Skin epidermis (tissue), 12 donors: ENCODE measurements at regions not wholly inside any gene's neighbourhood (a gene's known extent, or its start where the extent isn't known, plus 50 kb on each side); places are given as distances from the start of the nearest gene placed in this dataset.

Source experiments
- H3K27ac ChIP-seq, 21 experiments: fragments of 200-600 bp; sonication (generic) in 11 of 21; one replicate each; pipeline ENCODE4 v1.5.0; 2020; ENCODE audit warnings: mild to moderate bottlenecking in 3 of 21, inconsistent platforms in 2 of 21, moderate library complexity in 2 of 21
- H3K4me3 ChIP-seq, 7 experiments: fragments of 200-600 bp; sonication (generic) in 2 of 7; one replicate each; pipeline ENCODE4 v1.5.0; 2020; ENCODE audit warnings: inconsistent platforms in 2 of 7, mild to moderate bottlenecking in 2 of 7, moderate library complexity in 1 of 7

GRCh38 chr9:129464972-129465833, 155.7 kb downstream of the C9orf50 start:
- Histone ChIP-seq H3K4me3 (no peak overlapping the region), H3K27ac (peak overlapping the region in 4 of 21 experiments; percentile 10 to 50 (median 20))

- Histone ChIP-seq H3K4me3 (no peak overlapping the region), H3K27ac (peak overlapping the region in 1 of 21 experiments; percentile 11)
Measured at GRCh38 chr9:129463994-129464393, 156.9 kb downstream of the C9orf50 start.

GRCh38 chr9:129463477-129463876, 157.4 kb downstream of the C9orf50 start:
- Histone ChIP-seq H3K27ac (peak overlapping the region in 2 of 21 experiments; percentile 11 to 33), H3K4me3 (no peak overlapping the region)

DNA sequence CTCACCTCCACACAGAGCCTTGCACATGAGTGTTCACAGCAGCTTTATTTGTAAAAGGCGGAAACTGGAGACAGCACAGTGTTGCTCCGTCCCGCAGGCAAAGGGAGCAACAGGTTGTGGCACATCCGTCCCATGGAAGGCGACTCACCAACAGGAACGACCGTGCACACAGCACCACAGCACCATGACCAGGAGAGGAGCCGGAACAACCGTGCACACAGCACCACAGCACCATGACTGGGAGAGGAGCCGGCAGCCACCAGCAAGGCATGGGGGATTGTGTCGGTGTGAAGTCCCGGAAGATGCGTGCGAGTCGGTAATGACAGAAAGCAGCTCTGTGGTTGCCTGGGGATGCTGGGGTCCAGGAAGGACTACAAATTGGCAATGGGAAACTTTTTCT, 158.5 kb downstream of the C9orf50 start:
- no peak overlapping the region for H3K4me3 ChIP-seq
- no peak overlapping the region for H3K27ac ChIP-seq

DNA sequence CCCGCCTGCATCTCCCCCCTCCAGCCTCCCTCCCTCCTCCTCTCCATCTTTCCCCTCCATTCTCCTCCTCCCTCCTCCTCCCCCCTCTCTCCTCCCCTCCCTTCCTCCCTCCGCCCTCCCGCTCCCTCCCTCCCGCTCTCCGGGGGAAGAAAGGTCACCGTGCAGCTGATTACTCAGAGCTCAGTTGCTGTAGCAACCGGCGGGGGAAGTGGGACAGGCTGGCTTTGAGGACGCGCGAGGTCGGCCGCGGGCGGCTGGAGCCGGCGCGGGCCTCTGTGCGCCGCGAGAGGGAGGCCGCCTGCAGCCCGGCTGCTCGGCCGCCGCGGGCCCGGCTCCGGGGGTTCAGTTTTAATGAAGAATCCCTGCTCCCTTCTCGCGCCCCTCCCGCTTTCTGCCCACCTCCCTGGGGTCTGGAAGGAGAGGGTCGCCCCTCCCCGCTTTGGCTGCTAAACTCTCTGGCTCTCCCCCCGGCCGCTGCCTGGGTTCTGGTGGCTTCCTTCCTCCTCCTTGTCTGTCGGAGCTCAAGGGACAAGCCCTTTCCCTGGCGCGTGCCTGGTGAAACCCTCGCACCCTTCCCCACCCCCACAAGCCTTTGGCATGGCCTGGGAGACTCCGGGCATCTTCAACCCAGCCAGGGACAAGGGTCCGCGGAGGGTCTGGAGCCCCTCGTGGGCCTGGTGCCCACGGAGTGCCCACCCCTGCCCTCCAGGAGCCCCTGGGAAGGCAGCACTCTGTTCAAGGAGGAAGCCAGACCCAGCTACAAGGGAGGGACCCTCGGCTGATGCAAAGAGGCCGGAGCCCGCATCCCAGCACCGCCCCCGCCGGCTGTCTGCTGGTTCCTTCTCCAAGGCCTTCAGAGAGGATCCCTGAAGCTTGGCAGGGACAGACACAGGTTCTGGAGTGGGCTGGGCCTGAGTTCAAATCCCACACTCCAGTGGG, 160.3 kb downstream of the C9orf50 start:
- H3K4me3 ChIP-seq = peak overlapping the region in 6 of 7 experiments; percentile 14 to 37 (median 27)
- peak overlapping the region; percentile 80 to 99 (median 96) for H3K27ac ChIP-seq

DNA sequence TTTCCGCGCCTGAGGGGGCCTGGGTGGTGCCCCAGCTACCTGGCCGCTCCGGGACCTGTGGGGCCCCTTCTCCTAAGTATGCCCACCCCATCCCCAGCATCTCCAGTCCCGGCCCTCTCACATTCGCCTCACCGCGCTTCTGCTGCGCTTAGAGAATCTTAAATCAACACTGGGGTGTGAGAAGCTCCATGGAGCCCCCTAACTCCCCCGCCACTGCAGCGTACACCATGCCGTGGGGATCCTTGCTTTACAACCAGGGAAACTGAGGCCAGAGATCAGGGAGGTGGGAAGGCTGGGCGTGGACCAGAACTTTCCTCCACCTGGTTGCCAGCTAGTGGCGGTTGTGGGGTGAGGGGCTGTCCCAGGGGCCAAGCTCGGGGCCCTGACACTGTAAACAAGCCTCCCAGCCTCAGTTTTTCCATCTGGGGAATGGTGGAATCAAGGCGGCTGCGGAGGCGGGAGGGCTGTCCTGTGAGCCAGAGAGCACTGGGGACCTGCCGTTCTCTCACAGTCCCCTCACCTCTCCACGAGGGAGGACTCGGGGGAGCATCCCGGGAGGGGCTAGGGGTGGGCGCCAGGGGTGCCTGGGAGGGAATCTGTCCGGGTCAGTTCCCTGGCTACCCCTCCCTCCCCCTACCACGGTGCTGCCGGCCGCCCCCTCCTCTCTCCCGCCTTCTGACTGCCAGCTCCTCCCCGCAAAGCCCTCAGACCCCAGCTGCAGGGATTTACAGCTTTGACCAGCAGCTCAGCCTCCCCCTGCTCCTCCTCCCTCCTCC, 161.2 kb downstream of the C9orf50 start:
- Histone ChIP-seq H3K4me3 (peak overlapping the region in 2 of 7 experiments; percentile 21 to 37), H3K27ac (peak overlapping the region; percentile 25 to 99 (median 79))

GRCh38 chr9:129458663-129459546, 162.0 kb downstream of the C9orf50 start:
- no peak overlapping the region for H3K4me3 ChIP-seq
- H3K27ac ChIP-seq = peak overlapping the region; percentile 39 to 99 (median 79)

DNA sequence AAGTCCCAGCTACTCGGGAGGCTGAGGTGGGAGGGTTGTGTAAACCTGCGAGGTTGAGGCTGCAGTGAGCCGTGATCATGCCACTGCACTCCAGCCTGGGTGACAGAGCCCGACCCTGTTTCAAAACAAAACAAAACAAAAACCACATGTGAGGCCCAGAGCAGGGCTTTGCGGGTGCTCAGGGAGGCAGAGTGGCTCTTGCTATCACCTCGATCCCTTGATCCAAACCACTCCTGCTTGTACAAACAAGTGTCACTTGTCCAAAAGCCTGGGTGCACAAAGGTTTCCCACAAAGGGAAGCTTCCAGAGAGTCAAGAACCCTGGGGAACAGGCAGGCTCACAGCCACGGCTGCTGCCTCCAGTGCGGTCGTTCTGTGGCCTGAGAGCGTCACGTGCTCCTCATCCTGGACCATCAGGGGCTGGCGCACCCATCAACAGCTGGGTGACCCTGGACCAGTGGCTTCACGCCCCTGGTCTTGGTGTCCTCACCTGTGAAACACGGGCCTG, 162.7 kb downstream of the C9orf50 start:
- H3K4me3 ChIP-seq = no peak overlapping the region

GRCh38 chr9:129457325-129457779, 163.5 kb downstream of the C9orf50 start:
- Histone ChIP-seq H3K27ac (peak overlapping the region in 2 of 21 experiments; percentile 66 to 87), H3K4me3 (no peak overlapping the region)

More for the DNA sequence above, 162.7 kb downstream of the C9orf50 start:
- H3K27ac ChIP-seq = peak overlapping the region in 17 of 21 experiments; percentile 53 to 99 (median 78)

- Histone ChIP-seq H3K4me3 (no peak overlapping the region), H3K27ac (no peak overlapping the region)
Measured at GRCh38 chr9:129456549-129457324, 164.2 kb downstream of the C9orf50 start.

DNA sequence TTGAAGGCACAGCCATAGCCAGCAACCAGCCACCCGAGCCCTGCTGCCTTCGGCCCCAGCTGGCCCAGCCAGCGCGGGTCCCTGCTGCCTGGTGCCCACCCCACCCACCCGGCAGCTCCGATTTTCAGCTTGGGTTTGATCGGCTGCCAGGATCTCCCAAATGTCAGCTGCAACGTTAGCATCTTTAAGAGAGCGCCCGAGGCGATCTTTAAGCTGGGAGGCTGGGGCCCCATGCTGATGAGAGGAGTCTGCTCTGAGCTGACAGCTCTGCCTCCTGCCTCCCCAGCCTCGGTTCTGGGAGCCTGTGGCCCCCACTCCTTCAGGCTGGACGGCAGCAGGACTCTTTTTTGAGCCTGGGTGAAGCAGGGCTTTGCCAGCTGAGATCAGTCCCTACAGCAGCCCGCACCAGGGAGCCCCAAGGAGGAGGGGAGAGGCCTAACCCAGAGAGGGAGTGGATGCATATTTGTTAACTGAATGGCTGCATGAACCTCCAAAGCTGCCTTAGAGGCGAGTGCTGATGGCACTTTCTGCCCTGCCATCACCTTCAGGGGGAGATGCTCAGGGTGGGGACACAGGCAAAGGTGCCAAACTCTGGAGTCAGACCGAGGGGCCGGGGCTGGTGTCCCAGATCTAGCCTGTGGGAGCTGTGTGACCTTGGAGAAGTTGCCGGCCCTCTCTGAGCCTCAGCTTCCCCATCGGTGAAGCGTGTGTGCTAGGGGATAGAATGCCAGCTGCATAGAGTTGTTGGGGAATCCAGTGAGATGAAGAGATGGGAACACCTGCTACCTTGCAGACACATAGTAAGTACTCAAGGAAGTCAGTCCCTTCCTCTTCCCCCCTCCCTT, 165.5 kb downstream of the C9orf50 start:
- Histone ChIP-seq H3K27ac (no peak overlapping the region), H3K4me3 (no peak overlapping the region)

GRCh38 chr9:129454467-129455067, 166.3 kb downstream of the C9orf50 start:
- Histone ChIP-seq H3K4me3 (no peak overlapping the region), H3K27ac (no peak overlapping the region)

- Histone ChIP-seq H3K4me3 (no peak overlapping the region), H3K27ac (no peak overlapping the region)
Measured at GRCh38 chr9:129453734-129454133, 167.2 kb downstream of the C9orf50 start.

DNA sequence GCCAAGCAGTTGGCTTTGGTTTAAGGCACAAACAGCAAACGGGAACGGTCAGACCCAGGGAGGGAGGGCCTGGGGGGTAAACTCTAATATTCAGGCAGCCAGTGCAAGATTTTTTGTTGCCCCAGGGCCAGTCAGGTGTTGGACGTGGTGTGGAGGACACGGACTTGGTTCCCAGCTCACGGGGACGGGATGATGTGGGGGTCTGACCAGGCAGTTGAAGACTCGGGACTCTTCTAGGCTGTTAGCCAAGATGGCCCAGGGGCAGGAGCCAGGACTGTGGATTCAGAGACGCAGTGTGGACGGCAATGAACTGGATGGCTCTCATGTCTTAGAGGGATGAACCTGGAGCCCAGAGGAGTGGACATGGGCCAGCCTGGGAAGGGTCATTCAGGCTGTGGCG, 169.2 kb downstream of the C9orf50 start:
- peak overlapping the region in 17 of 21 experiments; percentile 26 to 79 (median 60) for H3K27ac ChIP-seq
- no peak overlapping the region for H3K4me3 ChIP-seq

DNA sequence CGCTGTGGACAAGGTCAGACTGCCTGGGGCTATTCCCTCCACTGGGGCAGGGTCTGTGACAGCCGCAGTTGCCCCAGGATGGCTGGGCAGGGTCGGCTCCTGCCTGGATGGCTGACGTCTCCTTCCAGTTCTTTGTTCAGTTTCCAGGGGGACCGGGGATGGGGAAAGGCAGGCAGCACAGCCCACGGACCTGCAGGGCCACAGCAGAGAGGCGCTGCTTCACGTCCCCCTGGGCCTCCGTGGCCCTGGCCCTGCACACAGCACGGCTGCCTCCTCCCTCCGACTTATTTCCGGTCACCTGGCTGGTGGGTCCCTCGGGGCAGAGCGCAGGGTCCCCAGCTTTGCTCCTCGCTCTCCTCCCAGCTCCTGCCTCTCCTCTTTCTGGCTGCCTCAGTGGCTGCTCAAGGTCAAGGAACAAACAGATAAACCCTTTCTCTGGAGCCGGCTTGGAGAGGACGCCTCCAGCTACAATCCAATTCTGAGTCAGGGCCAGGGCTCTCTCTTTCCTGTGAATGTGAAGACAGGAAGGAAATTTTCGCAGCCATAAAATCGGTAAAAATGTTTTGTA, 169.7 kb downstream of the C9orf50 start:
- H3K27ac ChIP-seq = peak overlapping the region in 19 of 21 experiments; percentile 18 to 79 (median 57)
- no peak overlapping the region for H3K4me3 ChIP-seq

DNA sequence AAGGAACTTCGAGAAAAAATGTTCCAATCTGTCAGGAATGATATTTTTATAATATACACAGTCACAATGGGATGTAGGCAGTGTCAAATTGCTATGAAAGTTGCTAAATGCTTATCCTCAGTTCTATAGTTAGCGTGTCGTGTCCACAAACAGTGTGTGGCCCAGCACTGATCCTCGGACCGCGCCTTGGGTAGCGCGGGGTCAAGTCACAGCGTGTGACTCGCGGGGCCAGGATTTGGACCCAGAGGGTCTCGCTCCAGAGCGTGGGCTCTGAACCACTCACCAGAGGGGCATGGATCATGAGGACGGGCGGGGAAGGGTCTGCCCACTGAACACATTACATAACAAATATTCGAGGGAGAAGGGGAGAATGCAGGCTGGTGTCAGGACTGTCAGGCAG, 171.8 kb downstream of the C9orf50 start:
- no peak overlapping the region for H3K4me3 ChIP-seq
- no peak overlapping the region for H3K27ac ChIP-seq
